LNCAP (cell line): ENCODE measurements at regions not wholly inside any gene's neighbourhood (a gene's known extent, or its start where the extent isn't known, plus 50 kb on each side); places are given as distances from the start of the nearest gene placed in this dataset.

ENCODE experiments used
- CTCF ChIP-seq: fragments of 450-650 bp; IDR thresholded peaks from 2 replicates; pipeline ENCODE4 v1.5.1; 2017; ENCODE audit warnings: mild to moderate bottlenecking

DNA sequence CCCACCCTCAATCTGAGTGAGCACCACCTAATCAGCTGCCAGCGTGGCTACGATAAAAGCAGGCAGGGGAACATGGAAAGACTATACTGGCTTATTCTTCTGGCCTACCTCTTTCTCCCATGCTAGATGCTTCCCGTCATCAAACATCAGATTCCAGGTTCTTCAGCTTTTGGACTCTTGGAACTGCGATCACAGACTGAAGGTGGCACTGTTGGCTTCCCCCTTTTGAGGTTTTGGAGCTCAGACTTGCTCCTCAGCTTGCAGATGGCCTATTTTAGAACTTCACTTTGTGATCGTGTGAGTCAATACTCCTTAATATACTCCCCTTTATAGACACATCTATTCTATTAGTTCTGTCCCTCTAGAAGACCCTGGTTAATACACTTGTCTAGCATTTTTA, 543.7 kb upstream of the RAG2 start:
- no peak for TF ChIP-seq CTCF

DNA sequence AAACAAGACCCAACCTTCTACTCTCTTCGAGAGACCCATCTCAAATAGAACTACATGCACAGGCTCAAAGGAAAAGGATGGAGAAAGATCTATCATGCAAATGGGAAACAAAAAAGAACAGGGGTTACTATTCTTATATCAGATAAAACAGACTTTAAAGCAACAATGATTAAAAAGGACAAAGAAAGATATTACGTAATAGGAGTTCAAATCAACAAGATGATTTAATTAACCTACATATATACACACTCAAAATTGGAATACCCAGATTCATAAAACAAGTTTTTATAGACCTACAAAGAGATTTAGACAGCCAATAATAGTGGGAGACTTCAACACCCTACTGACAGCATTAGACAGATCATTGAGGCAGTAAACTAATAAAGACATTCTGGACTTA, 536.6 kb upstream of the RAG2 start:
- TF ChIP-seq CTCF, result no peak

DNA sequence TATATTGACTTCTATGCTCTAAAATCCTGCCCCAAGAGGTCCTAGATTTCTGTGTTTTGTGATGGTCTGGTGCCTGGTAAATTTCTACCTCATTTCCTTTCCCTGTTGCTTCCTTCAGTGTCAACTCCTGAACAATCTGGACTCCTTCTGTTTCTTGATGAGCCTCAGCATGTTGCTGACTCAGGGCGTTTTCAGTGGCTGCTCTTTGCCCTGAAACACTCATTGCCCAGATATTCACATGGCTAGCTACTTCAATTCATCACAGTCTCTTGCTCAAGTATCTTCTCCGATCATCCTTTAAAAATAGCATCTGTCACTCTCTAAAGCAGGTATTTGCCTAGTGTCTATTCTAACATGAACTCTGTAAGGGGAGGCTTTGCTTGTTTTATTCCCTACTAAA, 526.3 kb upstream of the RAG2 start:
- no peak for TF ChIP-seq CTCF

DNA sequence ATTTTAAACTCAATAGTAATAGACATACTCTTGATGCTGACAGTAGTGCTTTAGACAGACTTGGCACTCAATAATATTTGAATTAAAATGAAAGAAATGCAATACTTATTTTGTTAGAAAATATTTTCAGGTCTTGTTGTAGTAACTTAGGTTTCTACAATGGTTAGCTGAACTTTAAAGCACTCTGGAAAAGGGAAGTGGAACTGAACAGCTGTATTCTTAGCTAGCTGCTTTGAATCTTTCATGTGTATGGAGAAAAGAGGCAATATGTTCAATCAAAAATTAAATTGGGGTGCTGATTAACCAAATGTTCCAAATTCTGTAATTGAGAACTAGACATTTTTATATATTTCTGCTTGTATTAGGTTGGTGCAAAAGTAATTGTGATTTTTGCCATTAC, 517.9 kb upstream of the RAG2 start:
- TF ChIP-seq CTCF, result no peak

DNA sequence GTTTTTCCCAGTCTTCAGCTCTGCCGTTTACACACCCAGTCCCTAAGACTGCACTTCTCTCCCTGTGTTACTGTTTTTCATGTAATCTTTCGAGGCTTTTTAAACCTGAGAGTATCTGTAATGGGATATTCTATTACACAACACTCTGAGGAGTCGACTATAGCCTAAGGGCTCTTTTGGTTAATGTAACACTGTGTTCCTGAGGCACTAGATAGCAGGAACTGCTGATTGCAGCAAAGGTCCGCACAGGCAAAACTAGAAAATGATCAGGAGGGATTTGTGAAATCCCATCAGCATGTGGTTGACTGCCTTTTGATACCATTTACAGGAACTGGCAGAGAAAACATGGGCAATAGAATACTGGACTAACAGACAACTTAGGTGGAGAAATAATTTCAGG, 512.3 kb upstream of the RAG2 start:
- TF ChIP-seq CTCF, result no peak

DNA sequence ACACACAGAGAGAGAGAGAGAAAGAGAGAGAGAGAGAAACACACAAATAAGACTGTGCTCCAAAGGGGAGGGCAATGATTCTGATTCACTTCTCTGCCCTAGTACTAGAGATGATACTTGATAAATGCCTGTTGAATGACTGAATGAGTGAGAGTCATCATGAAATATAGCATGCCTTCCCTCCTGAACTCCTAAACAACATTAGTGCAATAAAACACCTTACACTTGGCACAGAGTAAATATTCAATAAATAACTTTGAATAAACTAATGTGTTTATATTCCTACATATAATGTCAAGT, 511.2 kb upstream of the RAG2 start:
- TF ChIP-seq CTCF, result no peak

- TF ChIP-seq CTCF, result no peak
These were observed 510.6 kb upstream of the RAG2 start for GRCh38 chr11:37108436-37109285.

DNA sequence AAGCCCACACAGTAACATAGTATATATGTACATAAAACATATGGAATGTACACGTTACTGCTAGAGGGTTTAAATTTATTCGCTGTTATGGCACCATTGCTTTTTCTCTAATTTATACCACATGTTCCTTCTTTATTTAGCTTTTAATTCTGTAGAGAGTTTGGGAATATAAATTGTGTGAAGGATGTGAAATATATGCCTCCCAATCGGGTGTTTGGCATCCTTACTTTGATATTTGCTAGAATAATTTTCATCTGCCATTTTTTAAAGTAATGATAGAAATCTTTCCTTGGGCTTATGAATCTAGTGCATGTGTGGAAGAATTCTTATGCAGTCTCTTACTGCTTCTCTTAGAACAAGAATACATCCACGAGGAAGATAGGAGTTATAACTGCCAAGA, 509.8 kb upstream of the RAG2 start:
- no peak for TF ChIP-seq CTCF
